NOMO-1 treated with dmso at 0.1 percent for 144 hours (cell line): ENCODE measurements at regions not wholly inside any gene's neighbourhood (a gene's known extent, or its start where the extent isn't known, plus 50 kb on each side); places are given as distances from the start of the nearest gene placed in this dataset.
"Not testable (repeated sequence)": the region's sequence is repeated elsewhere in the genome, so short reads cannot be mapped to it uniquely, and the experiment has no call there.

Source experiments
- DNase-seq: peaks from one replicate; lab custom pipeline; 2025; ENCODE audit not compliant: unreplicated experiment; lab: John Stamatoyannopoulos, UW

- DNase-seq = no peak
Observed at GRCh38 chr10:6885284-6885683, 305.2 kb upstream of the PRKCQ start.

- no peak for DNase-seq
Observed at GRCh38 chr10:6881987-6882386, 301.9 kb upstream of the PRKCQ start.

- DNase-seq = no peak
Observed at GRCh38 chr10:6877722-6878392, 297.8 kb upstream of the PRKCQ start.

- no peak for DNase-seq
Observed at GRCh38 chr10:6877336-6877721, 297.3 kb upstream of the PRKCQ start.

- no peak for DNase-seq
Observed at GRCh38 chr10:6875269-6875865, 295.3 kb upstream of the PRKCQ start.

- no peak for DNase-seq
Observed at GRCh38 chr10:6871128-6871527, 291.1 kb upstream of the PRKCQ start.

GRCh38 chr10:6868036-6868725, 288.1 kb upstream of the PRKCQ start:
- no peak for DNase-seq

GRCh38 chr10:6866757-6867156, 286.7 kb upstream of the PRKCQ start:
- no peak for DNase-seq

GRCh38 chr10:6864142-6864541, 284.1 kb upstream of the PRKCQ start:
- no peak for DNase-seq

GRCh38 chr10:6863381-6863780, 283.3 kb upstream of the PRKCQ start:
- no peak for DNase-seq

- no peak for DNase-seq
Observed at GRCh38 chr10:6850452-6850851, 270.4 kb upstream of the PRKCQ start.

- DNase-seq = no peak
Observed at GRCh38 chr10:6847561-6847960, 267.5 kb upstream of the PRKCQ start.

GRCh38 chr10:6843894-6844650, 264.0 kb upstream of the PRKCQ start:
- DNase-seq = peak; percentile 44

GRCh38 chr10:6843481-6843881, 263.4 kb upstream of the PRKCQ start:
- DNase-seq = peak; percentile 10

GRCh38 chr10:6842722-6843121, 262.6 kb upstream of the PRKCQ start:
- DNase-seq = no peak

- DNase-seq = no peak
Observed at GRCh38 chr10:6841761-6842160, 261.7 kb upstream of the PRKCQ start.

- no peak for DNase-seq
Observed at GRCh38 chr10:6840766-6841165, 260.7 kb upstream of the PRKCQ start.

- no peak for DNase-seq
Observed at GRCh38 chr10:6840201-6840691, 260.2 kb upstream of the PRKCQ start.

GRCh38 chr10:6838118-6838517, 258.0 kb upstream of the PRKCQ start:
- DNase-seq = peak; percentile 2

- no peak for DNase-seq
Observed at GRCh38 chr10:6833458-6834011, 253.5 kb upstream of the PRKCQ start.

GRCh38 chr10:6830981-6831380, 250.9 kb upstream of the PRKCQ start:
- DNase-seq = not testable (repeated sequence)
